SW480 (cell line): ENCODE measurements at regions not wholly inside any gene's neighbourhood (a gene's known extent, or its start where the extent isn't known, plus 50 kb on each side); places are given as distances from the start of the nearest gene placed in this dataset.

ENCODE experiments used
- DNase-seq: peaks from one replicate; pipeline ENCODE4 v3.0.0-alpha.2; 2016; ENCODE audit warnings: low spot score

GRCh38 chr12:27907766-27908165, 64.8 kb downstream of the PTHLH start:
- no peak for DNase-seq

- peak; percentile 32 for DNase-seq
These were observed 65.7 kb downstream of the PTHLH start for GRCh38 chr12:27906658-27907473.

GRCh38 chr12:27906127-27906500, 66.4 kb downstream of the PTHLH start:
- peak; percentile 11 for DNase-seq

GRCh38 chr12:27905285-27906126, 67.0 kb downstream of the PTHLH start:
- no peak for DNase-seq

- no peak for DNase-seq
These were observed 69.9 kb downstream of the PTHLH start for GRCh38 chr12:27902651-27903050.

GRCh38 chr12:27901959-27902358, 70.6 kb downstream of the PTHLH start:
- DNase-seq: no peak

GRCh38 chr12:27900920-27901879, 71.3 kb downstream of the PTHLH start:
- no peak for DNase-seq

GRCh38 chr12:27899151-27899661, 73.3 kb downstream of the PTHLH start:
- DNase-seq: no peak

- DNase-seq: no peak
These were observed 74.5 kb downstream of the PTHLH start for GRCh38 chr12:27898022-27898421.

GRCh38 chr12:27896419-27896990, 76.0 kb downstream of the PTHLH start:
- DNase-seq: no peak

- no peak for DNase-seq
These were observed 78.2 kb downstream of the PTHLH start for GRCh38 chr12:27894309-27894708.

- DNase-seq: no peak
These were observed 92.8 kb downstream of the PTHLH start for GRCh38 chr12:27879708-27880107.

- no peak for DNase-seq
These were observed 95.6 kb upstream of the MANSC4 start for GRCh38 chr12:27875677-27876076.

GRCh38 chr12:27873010-27873409, 93.0 kb upstream of the MANSC4 start:
- no peak for DNase-seq

GRCh38 chr12:27871946-27872345, 91.9 kb upstream of the MANSC4 start:
- no peak for DNase-seq

- DNase-seq: no peak
These were observed 90.9 kb upstream of the MANSC4 start for GRCh38 chr12:27870939-27871338.

- DNase-seq: no peak
These were observed 89.5 kb upstream of the MANSC4 start for GRCh38 chr12:27869567-27869966.

GRCh38 chr12:27868139-27868538, 88.1 kb upstream of the MANSC4 start:
- DNase-seq: no peak

GRCh38 chr12:27866373-27867101, 86.5 kb upstream of the MANSC4 start:
- DNase-seq: no peak

GRCh38 chr12:27865421-27865820, 85.4 kb upstream of the MANSC4 start:
- peak; percentile 41 for DNase-seq

- no peak for DNase-seq
These were observed 84.5 kb upstream of the MANSC4 start for GRCh38 chr12:27864521-27864920.
